Naive thymus-derived CD8-positive, alpha-beta T cell (primary cell): ENCODE measurements at regions not wholly inside any gene's neighbourhood (a gene's known extent, or its start where the extent isn't known, plus 50 kb on each side); places are given as distances from the start of the nearest gene placed in this dataset.

Source experiments
- ATAC-seq, 2 donors: fragments of 150-1000 bp; cut with Tn5 transposase in 1 of 2; sonication (Bioruptor Pico), chemical (Tn5 transposase) in 1 of 2; 1 replicate in 1 of 2; 2 replicates in 1 of 2; pipeline ENCODE4 v1.10.0; 2021; ENCODE audit warnings: mild to moderate bottlenecking in 2 of 2, moderate library complexity in 2 of 2
- POLR2A ChIA-PET: fragments of 350-600 bp; sonication (Branson Sonifier 250); formaldehyde crosslinking; loops from one replicate; lab custom pipeline; 2021; ENCODE audit warnings: antibody characterized with exemption; lab: Charles Lee
- DNase-seq, 10 donors: peaks; one replicate each; pipeline versions ENCODE4 v3.0.0 to v3.0.0-alpha.2; 2020 to 2022
- H3K27ac Mint-ChIP-seq, 10 donors: one replicate each; pipeline ENCODE4 v1.8.0; 2020 to 2022; ENCODE audit warnings: mild to moderate bottlenecking in 10 of 10, mixed read lengths in 10 of 10, moderate library complexity in 4 of 10, inconsistent platforms in 1 of 10
- H3K27me3 Mint-ChIP-seq, 5 donors: one replicate each; pipeline ENCODE4 v1.8.0; 2021 to 2022; ENCODE audit warnings: mixed read lengths in 5 of 5
- H3K36me3 Mint-ChIP-seq, 3 donors: one replicate each; pipeline ENCODE4 v1.8.0; 2020 to 2022; ENCODE audit warnings: mixed read lengths in 3 of 3, mild to moderate bottlenecking in 2 of 3, inconsistent platforms in 1 of 3
- H3K4me1 Mint-ChIP-seq, 4 donors: one replicate each; pipeline ENCODE4 v1.8.0; 2021 to 2022; ENCODE audit warnings: mixed read lengths in 4 of 4
- H3K4me3 Mint-ChIP-seq, 10 donors: one replicate each; pipeline ENCODE4 v1.8.0; 2020 to 2022; ENCODE audit warnings: mild to moderate bottlenecking in 10 of 10, mixed read lengths in 10 of 10, moderate library complexity in 6 of 10, inconsistent platforms in 1 of 10
- H3K9me3 Mint-ChIP-seq, 9 donors: one replicate each; pipeline ENCODE4 v1.8.0; 2020 to 2022; ENCODE audit warnings: mixed read lengths in 9 of 9, mild to moderate bottlenecking in 3 of 9, inconsistent platforms in 1 of 9, moderate library complexity in 1 of 9

GRCh38 chr13:32828711-32829110 is 187.5 kb upstream of the KL start:
- no peak overlapping the region for H3K4me3 Mint-ChIP-seq
- peaks cover 0 to 3% (median 0%) of the 10 kb centered on the region in 3 donors for H3K36me3 Mint-ChIP-seq
- DNase-seq (no peak), ATAC-seq (no peak)
- POLR2A ChIA-PET = interaction anchor here (0.7 kb wide), 1 partner anchor 30 kb away, joined by 3 read pairs; no protein-coding TSS in a partner anchor
- peaks cover 0 to 7% (median 1%) of the 10 kb centered on the region in 4 donors for H3K4me1 Mint-ChIP-seq
- no peaks in the 10 kb centered on the region for H3K27me3 Mint-ChIP-seq
- H3K27ac Mint-ChIP-seq = no peak overlapping the region
- H3K9me3 Mint-ChIP-seq = peaks cover 0 to 11% (median 7%) of the 10 kb centered on the region in 9 donors

GRCh38 chr13:32829269-32829668 is 187.0 kb upstream of the KL start:
- DNase-seq (no peak), ATAC-seq (no peak)
- H3K36me3 Mint-ChIP-seq = peaks cover 0 to 9% (median 0%) of the 10 kb centered on the region in 3 donors
- H3K9me3 Mint-ChIP-seq = peaks cover 0 to 17% (median 12%) of the 10 kb centered on the region in 9 donors
- no peaks in the 10 kb centered on the region for H3K27me3 Mint-ChIP-seq
- peak overlapping the region in 2 of 10 donors; percentile 7 to 61 for H3K27ac Mint-ChIP-seq
- POLR2A ChIA-PET = no interaction called here
- H3K4me1 Mint-ChIP-seq = peaks cover 0 to 7% (median 1%) of the 10 kb centered on the region in 4 donors
- no peak overlapping the region for H3K4me3 Mint-ChIP-seq

- H3K27me3 Mint-ChIP-seq = no peaks in the 10 kb centered on the region
- H3K36me3 Mint-ChIP-seq = peaks cover 0 to 12% (median 2%) of the 10 kb centered on the region in 3 donors
- no peak for ATAC-seq
- no peak overlapping the region for H3K4me3 Mint-ChIP-seq
- H3K4me1 Mint-ChIP-seq = peaks cover 0 to 7% (median 1%) of the 10 kb centered on the region in 4 donors
- POLR2A ChIA-PET = interaction anchor here (1.0 kb wide), 1 partner anchor 9 kb away, joined by 3 read pairs; no protein-coding TSS in a partner anchor
- peaks cover 0 to 21% (median 12%) of the 10 kb centered on the region in 9 donors for H3K9me3 Mint-ChIP-seq
- no peak for DNase-seq
- H3K27ac Mint-ChIP-seq = peak overlapping the region in 1 of 10 donors; percentile 61
Observed at GRCh38 chr13:32829676-32830335, 186.4 kb upstream of the KL start.

GRCh38 chr13:32830336-32831031 is 185.7 kb upstream of the KL start:
- Mint-ChIP-seq H3K27ac (peak overlapping the region in 1 of 10 donors; percentile 2), H3K4me1 (peaks cover 0 to 7% (median 1%) of the 10 kb centered on the region in 4 donors), H3K4me3 (no peak overlapping the region), H3K9me3 (peaks cover 0 to 21% (median 12%) of the 10 kb centered on the region in 9 donors), H3K36me3 (peaks cover 0 to 12% (median 4%) of the 10 kb centered on the region in 3 donors), H3K27me3 (no peaks in the 10 kb centered on the region)
- DNase-seq = no peak
- peak in 1 of 2 donors; percentile 39 for ATAC-seq
- POLR2A ChIA-PET = interaction anchor here (1.0 kb wide), 1 partner anchor 9 kb away, joined by 3 read pairs; no protein-coding TSS in a partner anchor

DNA sequence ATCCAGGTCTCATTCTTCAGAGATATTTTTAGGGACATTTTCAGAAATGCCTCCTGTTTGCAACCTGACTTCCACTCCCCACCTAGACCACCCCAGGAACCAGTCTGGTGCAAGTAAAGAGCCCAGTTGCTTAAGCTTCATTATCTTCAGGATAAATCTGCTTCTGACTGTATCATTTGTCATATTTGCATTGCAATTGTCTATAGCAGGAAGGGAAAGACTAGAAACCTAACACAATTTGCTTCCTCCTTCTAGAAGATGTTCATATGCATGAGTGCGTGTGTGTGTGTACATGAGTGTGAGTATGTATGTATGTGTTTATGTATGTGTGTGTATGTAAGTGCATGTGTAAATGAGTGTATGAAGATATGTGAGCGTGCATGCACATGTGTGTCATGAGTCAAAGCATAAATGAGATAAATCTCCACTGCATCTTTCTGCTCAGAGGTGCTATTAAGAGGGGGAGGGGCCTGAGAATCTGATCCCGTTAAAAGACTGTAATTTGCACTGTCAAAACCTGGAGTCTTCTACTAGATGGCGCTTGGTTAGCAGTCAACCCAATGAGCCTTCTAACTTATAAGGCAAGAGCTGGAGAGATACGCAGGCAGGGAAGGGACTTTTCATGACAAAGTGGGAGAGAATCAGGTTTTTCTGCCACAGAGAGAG is 178.8 kb upstream of the KL start:
- Mint-ChIP-seq H3K4me3 (no peak overlapping the region), H3K4me1 (peaks cover 7 to 22% (median 19%) of the 10 kb centered on the region in 4 donors), H3K36me3 (peaks cover 0 to 19% (median 4%) of the 10 kb centered on the region in 3 donors), H3K27ac (peak overlapping the region in 5 of 10 donors; percentile 5 to 83 (median 44)), H3K27me3 (no peaks in the 10 kb centered on the region), H3K9me3 (peaks cover 0 to 28% (median 18%) of the 10 kb centered on the region in 9 donors)
- POLR2A ChIA-PET = no interaction called here
- no peak for DNase-seq
- ATAC-seq = no peak

- POLR2A ChIA-PET = interaction anchor here (0.5 to 1.5 kb wide), 4 partner anchors 8 to 707 kb away, joined by 3 to 5 read pairs (median 3); no protein-coding TSS in a partner anchor
- H3K9me3 Mint-ChIP-seq = peaks cover 0 to 22% (median 15%) of the 10 kb centered on the region in 9 donors
- peak overlapping the region in 9 of 10 donors; percentile 15 to 83 (median 47) for H3K27ac Mint-ChIP-seq
- peaks cover 7 to 22% (median 19%) of the 10 kb centered on the region in 4 donors for H3K4me1 Mint-ChIP-seq
- peaks cover 0 to 19% (median 4%) of the 10 kb centered on the region in 3 donors for H3K36me3 Mint-ChIP-seq
- no peak for DNase-seq
- H3K27me3 Mint-ChIP-seq = no peaks in the 10 kb centered on the region
- H3K4me3 Mint-ChIP-seq = peak overlapping the region in 3 of 10 donors; percentile 2 to 14 (median 8)
- ATAC-seq = no peak
Observed at GRCh38 chr13:32837973-32838927, 178.0 kb upstream of the KL start.

- H3K4me1 Mint-ChIP-seq = peaks cover 7 to 22% (median 19%) of the 10 kb centered on the region in 4 donors
- H3K27ac Mint-ChIP-seq = peak overlapping the region in 9 of 10 donors; percentile 15 to 83 (median 44)
- H3K36me3 Mint-ChIP-seq = peaks cover 0 to 13% (median 4%) of the 10 kb centered on the region in 3 donors
- POLR2A ChIA-PET = interaction anchor here (0.5 to 1.5 kb wide), 4 partner anchors 9 to 706 kb away, joined by 3 to 5 read pairs (median 3); no protein-coding TSS in a partner anchor
- peak in 3 of 10 donors; percentile 4 to 35 (median 10) for DNase-seq
- ATAC-seq = peak; percentile 62 to 73
- peaks cover 0 to 16% (median 9%) of the 10 kb centered on the region in 9 donors for H3K9me3 Mint-ChIP-seq
- no peaks in the 10 kb centered on the region for H3K27me3 Mint-ChIP-seq
- H3K4me3 Mint-ChIP-seq = peak overlapping the region in 2 of 10 donors; percentile 14 to 16
Observed at GRCh38 chr13:32838945-32839344, 177.3 kb upstream of the KL start.

DNA sequence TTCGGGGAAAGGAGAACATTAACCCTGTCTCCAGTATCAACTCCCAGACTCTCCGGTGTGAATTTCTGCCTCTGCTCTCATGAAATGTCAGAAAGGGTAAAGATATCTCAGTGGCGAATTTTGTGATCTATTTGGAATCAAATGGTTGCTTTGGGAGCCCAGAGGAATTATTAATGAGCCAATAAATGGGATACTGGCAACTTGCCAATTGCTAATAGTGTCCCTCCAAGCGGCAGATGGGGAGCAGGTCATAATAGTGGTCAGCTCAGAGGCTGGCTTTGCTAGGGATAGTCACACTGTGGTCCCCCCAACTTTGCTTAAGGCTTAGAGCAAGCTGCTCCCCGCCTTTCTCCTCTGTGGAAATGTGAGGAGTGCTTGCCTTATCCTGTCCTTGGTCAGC is 176.1 kb upstream of the KL start:
- Mint-ChIP-seq H3K4me1 (peaks cover 7 to 22% (median 19%) of the 10 kb centered on the region in 4 donors), H3K4me3 (no peak overlapping the region), H3K9me3 (peaks cover 0 to 13% (median 7%) of the 10 kb centered on the region in 9 donors), H3K36me3 (peaks cover 0 to 7% (median 0%) of the 10 kb centered on the region in 3 donors), H3K27me3 (no peaks in the 10 kb centered on the region), H3K27ac (no peak overlapping the region)
- ATAC-seq = no peak
- POLR2A ChIA-PET = interaction anchor here (1.5 kb wide), 1 partner anchor 57 kb away, joined by 3 read pairs; no protein-coding TSS in a partner anchor
- DNase-seq = no peak

GRCh38 chr13:32840989-32841713 is 175.1 kb upstream of the KL start:
- DNase-seq (no peak), ATAC-seq (no peak)
- Mint-ChIP-seq H3K36me3 (peaks cover 0 to under 1% (median 0%) of the 10 kb centered on the region in 3 donors), H3K4me3 (no peak overlapping the region), H3K9me3 (peaks cover 0 to 8% (median 0%) of the 10 kb centered on the region in 9 donors), H3K4me1 (peaks cover 7 to 22% (median 19%) of the 10 kb centered on the region in 4 donors), H3K27ac (peak overlapping the region in 1 of 10 donors; percentile 33), H3K27me3 (no peaks in the 10 kb centered on the region)
- POLR2A ChIA-PET = no interaction called here

- ATAC-seq = no peak
- no peak for DNase-seq
- POLR2A ChIA-PET = no interaction called here
- Mint-ChIP-seq H3K27me3 (peaks cover 0 to 11% (median 2%) of the 10 kb centered on the region in 5 donors), H3K4me1 (peaks cover 0 to 3% (median 0%) of the 10 kb centered on the region in 4 donors), H3K27ac (peak overlapping the region in 2 of 10 donors; percentile 12), H3K36me3 (peaks cover 0 to 2% (median 0%) of the 10 kb centered on the region in 3 donors), H3K4me3 (no peak overlapping the region), H3K9me3 (peaks cover 0 to 8% (median 0%) of the 10 kb centered on the region in 9 donors)
Observed at GRCh38 chr13:32845952-32846950, 170.0 kb upstream of the KL start.
